PC-9 (cell line): ENCODE measurements at regions not wholly inside any gene's neighbourhood (a gene's known extent, or its start where the extent isn't known, plus 50 kb on each side); places are given as distances from the start of the nearest gene placed in this dataset.

ENCODE experiments used
- EZH2 ChIP-seq: fragments of 200-600 bp; sonication (generic); IDR thresholded peaks from 2 replicates; pipeline ENCODE4 v1.8.0; 2017; ENCODE audit warnings: antibody characterized with exemption, low read depth
- TF ChIP-seq, protein P1 (sequence below): fragments of 200-600 bp; sonication (generic); conservative IDR thresholded peaks from 2 replicates; pipeline ENCODE4 v1.6.1; 2017; ENCODE audit warnings: mixed run types, antibody characterized with exemption, mild to moderate bottlenecking, moderate library complexity

DNA sequence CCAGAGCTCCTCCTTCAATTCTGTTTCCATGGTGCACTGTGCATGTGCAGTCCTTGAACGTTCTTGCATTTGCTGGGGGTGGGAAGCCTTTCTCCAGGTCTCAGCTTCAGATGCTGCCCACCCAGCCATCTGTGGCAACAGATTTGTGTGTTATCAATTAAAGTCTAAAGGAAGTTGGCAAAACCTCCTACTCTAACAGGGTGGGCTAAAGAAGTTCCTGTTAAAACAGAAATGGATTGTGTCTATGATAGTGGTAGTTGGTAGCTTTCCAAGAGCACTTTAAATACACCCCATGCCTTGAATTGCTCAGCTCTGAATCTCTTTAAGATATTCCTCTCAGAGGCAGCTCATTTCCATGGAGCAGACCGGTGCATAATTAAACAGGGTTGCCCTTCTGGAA lies 488.0 kb upstream of the SUCLG2 start:
- TF ChIP-seq, protein P1, sequence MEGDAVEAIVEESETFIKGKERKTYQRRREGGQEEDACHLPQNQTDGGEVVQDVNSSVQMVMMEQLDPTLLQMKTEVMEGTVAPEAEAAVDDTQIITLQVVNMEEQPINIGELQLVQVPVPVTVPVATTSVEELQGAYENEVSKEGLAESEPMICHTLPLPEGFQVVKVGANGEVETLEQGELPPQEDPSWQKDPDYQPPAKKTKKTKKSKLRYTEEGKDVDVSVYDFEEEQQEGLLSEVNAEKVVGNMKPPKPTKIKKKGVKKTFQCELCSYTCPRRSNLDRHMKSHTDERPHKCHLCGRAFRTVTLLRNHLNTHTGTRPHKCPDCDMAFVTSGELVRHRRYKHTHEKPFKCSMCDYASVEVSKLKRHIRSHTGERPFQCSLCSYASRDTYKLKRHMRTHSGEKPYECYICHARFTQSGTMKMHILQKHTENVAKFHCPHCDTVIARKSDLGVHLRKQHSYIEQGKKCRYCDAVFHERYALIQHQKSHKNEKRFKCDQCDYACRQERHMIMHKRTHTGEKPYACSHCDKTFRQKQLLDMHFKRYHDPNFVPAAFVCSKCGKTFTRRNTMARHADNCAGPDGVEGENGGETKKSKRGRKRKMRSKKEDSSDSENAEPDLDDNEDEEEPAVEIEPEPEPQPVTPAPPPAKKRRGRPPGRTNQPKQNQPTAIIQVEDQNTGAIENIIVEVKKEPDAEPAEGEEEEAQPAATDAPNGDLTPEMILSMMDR: no peak
- TF ChIP-seq EZH2: no peak
